Retina (tissue), 1 donor: ENCODE measurements at regions not wholly inside any gene's neighbourhood (a gene's known extent, or its start where the extent isn't known, plus 50 kb on each side); places are given as distances from the start of the nearest gene placed in this dataset.

Experiments used
- DNase-seq: peaks from one replicate; pipeline ENCODE4 v3.0.0-alpha.2; 2016

- no peak for DNase-seq
These were observed 54.8 kb upstream of the MIR17HG start for GRCh38 chr13:91292630-91293221.

- DNase-seq: no peak
These were observed 51.6 kb upstream of the MIR17HG start for GRCh38 chr13:91295712-91296410.

- DNase-seq: no peak
These were observed 50.0 kb upstream of the MIR17HG start for GRCh38 chr13:91297503-91297902.
